SKM-1 treated with dmso at 0.1 percent for 144 hours (cell line): ENCODE measurements at regions not wholly inside any gene's neighbourhood (a gene's known extent, or its start where the extent isn't known, plus 50 kb on each side); places are given as distances from the start of the nearest gene placed in this dataset.

ENCODE experiments used
- DNase-seq: peaks from one replicate; lab custom pipeline; 2025; ENCODE audit not compliant: unreplicated experiment; lab: John Stamatoyannopoulos, UW

GRCh38 chr14:65794674-65795279 lies 382.2 kb downstream of the FUT8 start:
- no peak for DNase-seq

- DNase-seq = no peak
These were observed 385.7 kb downstream of the FUT8 start for GRCh38 chr14:65798216-65798615.

GRCh38 chr14:65800694-65801093 lies 388.2 kb downstream of the FUT8 start:
- no peak for DNase-seq

GRCh38 chr14:65802196-65802595 lies 389.7 kb downstream of the FUT8 start:
- no peak for DNase-seq

GRCh38 chr14:65803885-65804284 lies 391.4 kb downstream of the FUT8 start:
- DNase-seq = no peak

GRCh38 chr14:65804439-65805112 lies 392.0 kb downstream of the FUT8 start:
- no peak for DNase-seq

GRCh38 chr14:65805113-65805473 lies 392.6 kb downstream of the FUT8 start:
- no peak for DNase-seq

GRCh38 chr14:65808390-65808789 lies 395.9 kb downstream of the FUT8 start:
- DNase-seq = no peak

- no peak for DNase-seq
These were observed 397.8 kb downstream of the FUT8 start for GRCh38 chr14:65810322-65810721.

GRCh38 chr14:65813760-65814384 lies 401.3 kb downstream of the FUT8 start:
- DNase-seq = no peak

GRCh38 chr14:65815127-65815526 lies 402.6 kb downstream of the FUT8 start:
- no peak for DNase-seq

- no peak for DNase-seq
These were observed 404.5 kb downstream of the FUT8 start for GRCh38 chr14:65817011-65817410.

- DNase-seq = no peak
These were observed 407.0 kb downstream of the FUT8 start for GRCh38 chr14:65819569-65819968.

GRCh38 chr14:65821224-65821753 lies 408.8 kb downstream of the FUT8 start:
- DNase-seq = no peak

- peak; percentile 50 for DNase-seq
These were observed 411.9 kb downstream of the FUT8 start for GRCh38 chr14:65824285-65824977.

GRCh38 chr14:65824978-65825299 lies 412.4 kb downstream of the FUT8 start:
- no peak for DNase-seq

- no peak for DNase-seq
These were observed 414.4 kb downstream of the FUT8 start for GRCh38 chr14:65826946-65827345.

GRCh38 chr14:65827520-65827919 lies 415.0 kb downstream of the FUT8 start:
- no peak for DNase-seq

GRCh38 chr14:65828396-65828795 lies 415.9 kb downstream of the FUT8 start:
- DNase-seq = no peak

GRCh38 chr14:65832431-65833266 lies 420.1 kb downstream of the FUT8 start:
- DNase-seq = no peak

- DNase-seq = no peak
These were observed 420.8 kb downstream of the FUT8 start for GRCh38 chr14:65833267-65833880.
